ENCODE measurements at regions not wholly inside any gene's neighbourhood (a gene's known extent, or its start where the extent isn't known, plus 50 kb on each side); places are given as distances from the start of the nearest gene placed in this dataset.
A peak's percentile ranks its signal among the peaks of the same experiment; 100 is the strongest.

DNA sequence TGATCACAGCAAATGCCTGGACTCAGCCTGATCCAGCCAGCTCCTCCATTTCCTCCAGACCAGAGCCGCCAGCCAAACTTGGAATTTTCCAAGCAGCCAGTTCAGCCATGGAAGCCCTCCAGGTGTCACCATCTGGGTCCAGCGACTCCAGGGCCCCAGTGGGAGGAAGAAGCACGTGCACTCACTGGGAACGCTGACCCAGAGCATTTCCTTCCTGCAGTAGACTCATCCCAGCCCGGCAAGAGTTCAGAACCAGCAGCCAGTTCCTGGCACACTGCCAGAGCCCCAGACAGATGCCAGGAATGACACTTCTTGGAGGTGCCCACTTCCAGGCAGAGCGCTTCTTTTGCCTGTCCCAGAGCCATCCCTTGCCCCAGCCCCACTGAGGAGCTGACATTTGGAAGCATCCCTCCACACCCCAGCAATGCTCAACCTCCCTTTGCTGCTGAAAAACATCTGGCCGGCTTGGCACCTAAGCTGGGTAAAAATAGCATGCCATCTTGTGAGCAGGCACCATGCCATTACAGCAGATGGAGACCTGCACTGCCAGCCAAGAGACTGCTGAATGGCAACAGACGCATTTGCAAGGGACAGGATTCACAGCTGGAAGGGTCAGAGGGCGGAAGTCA, 460.3 kb upstream of the PROK2 start:
- Histone ChIP-seq H3K27ac (ENCODE audit: low read depth in 1 of 2, low read length in 1 of 2) (no peak overlapping the region), H3K9me3 (ENCODE audit: control insufficient read depth in 4 of 4, insufficient read depth in 3 of 4, low read length in 3 of 4) (no peaks in the 10 kb centered on the region), H3K27me3 (ENCODE audit: control insufficient read depth in 3 of 3, insufficient read depth in 3 of 3, low read length in 2 of 3) (no peaks in the 10 kb centered on the region), H3K36me3 (ENCODE audit: control insufficient read depth in 4 of 4, insufficient read depth in 4 of 4, low read length in 4 of 4) (no peaks in the 10 kb centered on the region), H3K4me1 (ENCODE audit: control insufficient read depth in 5 of 5, insufficient read depth in 5 of 5, low read length in 5 of 5) (peaks cover 0 to 28% (median 11%) of the 10 kb centered on the region in 5 donors), H3K9ac (ENCODE audit: insufficient read depth in 1 of 2, low read length in 2 of 2) (no peak overlapping the region), H3K4me3 (no peak overlapping the region)
- no peak for ATAC-seq (ENCODE audit: insufficient read depth, low FRiP score)
- TF ChIP-seq CTCF (IDR thresholded peaks at IDR 0.05; ENCODE audit: control extremely low read depth, extremely low read depth): no peak
- DNase-seq: peak; percentile 47 to 80 (median 75)
- 50 to 54% methylated on average over 9 of the region's 9 CpGs for WGBS, 2 donors

DNA sequence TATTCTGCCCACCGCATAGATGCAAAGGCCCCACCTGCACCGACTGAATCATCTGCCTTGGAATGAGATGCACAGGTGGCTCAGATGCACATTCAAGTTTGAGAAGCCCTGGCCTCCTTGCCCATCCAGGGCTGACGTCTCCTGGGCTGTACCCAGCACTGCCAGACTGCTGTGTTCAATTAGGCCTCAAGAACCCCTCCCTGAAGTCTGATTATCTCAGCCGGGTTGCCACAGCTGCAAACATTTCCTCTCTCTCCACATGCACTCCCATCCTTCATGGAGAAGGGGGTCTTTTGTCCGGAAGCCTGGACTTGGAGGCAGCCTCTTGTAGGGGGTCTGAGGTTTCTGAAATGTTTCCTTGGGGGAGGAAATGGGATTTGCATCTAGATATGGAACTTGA, 459.4 kb upstream of the PROK2 start:
- no peak for TF ChIP-seq CTCF (IDR thresholded peaks at IDR 0.05; ENCODE audit: control extremely low read depth, extremely low read depth)
- H3K4me1 ChIP-seq (ENCODE audit: control insufficient read depth in 5 of 5, insufficient read depth in 5 of 5, low read length in 5 of 5): peaks cover 0 to 28% (median 11%) of the 10 kb centered on the region in 5 donors
- whole genome bisulfite sequencing, 2 donors: 81 to 82% methylated on average over 5 of the region's 5 CpGs

GRCh38 chr3:72242326-72242725, 457.4 kb upstream of the PROK2 start:
- no peaks in the 10 kb centered on the region for H3K9me3 ChIP-seq (ENCODE audit: control insufficient read depth in 4 of 4, insufficient read depth in 3 of 4, low read length in 3 of 4)
- H3K4me1 ChIP-seq (ENCODE audit: control insufficient read depth in 5 of 5, insufficient read depth in 5 of 5, low read length in 5 of 5): peaks cover 0 to 36% (median 12%) of the 10 kb centered on the region in 5 donors
- no peak overlapping the region for H3K27ac ChIP-seq (ENCODE audit: low read depth in 1 of 2, low read length in 1 of 2)
- no peaks in the 10 kb centered on the region for H3K36me3 ChIP-seq (ENCODE audit: control insufficient read depth in 4 of 4, insufficient read depth in 4 of 4, low read length in 4 of 4)
- no peaks in the 10 kb centered on the region for H3K27me3 ChIP-seq (ENCODE audit: control insufficient read depth in 3 of 3, insufficient read depth in 3 of 3, low read length in 2 of 3)
- H3K9ac ChIP-seq (ENCODE audit: insufficient read depth in 1 of 2, low read length in 2 of 2): no peak overlapping the region
- ATAC-seq (ENCODE audit: insufficient read depth, low FRiP score) (no peak), DNase-seq (peak in 2 of 3 donors; percentile 51 to 57)
- TF ChIP-seq CTCF (IDR thresholded peaks at IDR 0.05; ENCODE audit: control extremely low read depth, extremely low read depth): no peak
- no peak overlapping the region for H3K4me3 ChIP-seq
- WGBS, 2 donors: 79 to 92% methylated on average over 2 of the region's 2 CpGs

More for the DNA sequence above, 459.4 kb upstream of the PROK2 start:
- DNase-seq (no peak), ATAC-seq (ENCODE audit: insufficient read depth, low FRiP score) (no peak)
- Histone ChIP-seq H3K36me3 (ENCODE audit: control insufficient read depth in 4 of 4, insufficient read depth in 4 of 4, low read length in 4 of 4) (no peaks in the 10 kb centered on the region), H3K27me3 (ENCODE audit: control insufficient read depth in 3 of 3, insufficient read depth in 3 of 3, low read length in 2 of 3) (no peaks in the 10 kb centered on the region), H3K27ac (ENCODE audit: low read depth in 1 of 2, low read length in 1 of 2) (no peak overlapping the region), H3K4me3 (no peak overlapping the region), H3K9me3 (ENCODE audit: control insufficient read depth in 4 of 4, insufficient read depth in 3 of 4, low read length in 3 of 4) (no peaks in the 10 kb centered on the region), H3K9ac (ENCODE audit: insufficient read depth in 1 of 2, low read length in 2 of 2) (no peak overlapping the region)

DNA sequence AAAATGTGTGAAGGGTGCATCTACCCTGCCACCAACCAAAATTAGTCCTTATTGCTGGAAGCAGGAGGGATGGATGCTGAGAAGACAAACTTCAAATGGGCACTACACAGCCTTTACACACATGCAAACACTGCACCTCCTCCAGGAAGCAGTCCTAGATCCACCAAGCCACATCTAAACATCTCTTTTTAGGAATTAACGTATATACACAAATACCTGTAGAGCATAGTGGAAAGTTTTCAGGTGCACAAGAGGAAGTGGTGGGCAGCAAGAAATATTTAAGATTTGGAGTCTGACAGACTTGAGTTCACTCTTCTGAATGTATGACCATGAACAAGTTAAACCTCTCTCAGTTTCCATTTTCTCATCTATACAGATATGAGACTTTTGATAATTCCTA, 456.6 kb upstream of the PROK2 start:
- WGBS, 2 donors: 89 to 94% methylated on average over 1 of the region's 1 CpG
- TF ChIP-seq CTCF (IDR thresholded peaks at IDR 0.05; ENCODE audit: control extremely low read depth, extremely low read depth): no peak
- no peak overlapping the region for H3K9ac ChIP-seq (ENCODE audit: insufficient read depth in 1 of 2, low read length in 2 of 2)

More for the DNA sequence above, 456.6 kb upstream of the PROK2 start:
- no peak overlapping the region for H3K4me3 ChIP-seq
- H3K27me3 ChIP-seq (ENCODE audit: control insufficient read depth in 3 of 3, insufficient read depth in 3 of 3, low read length in 2 of 3): no peaks in the 10 kb centered on the region
- ATAC-seq (ENCODE audit: insufficient read depth, low FRiP score): no peak
- H3K9me3 ChIP-seq (ENCODE audit: control insufficient read depth in 4 of 4, insufficient read depth in 3 of 4, low read length in 3 of 4): no peaks in the 10 kb centered on the region
- DNase-seq: no peak
- H3K36me3 ChIP-seq (ENCODE audit: control insufficient read depth in 4 of 4, insufficient read depth in 4 of 4, low read length in 4 of 4): no peaks in the 10 kb centered on the region
- H3K27ac ChIP-seq (ENCODE audit: low read depth in 1 of 2, low read length in 1 of 2): no peak overlapping the region
- peaks cover 0 to 37% (median 10%) of the 10 kb centered on the region in 5 donors for H3K4me1 ChIP-seq (ENCODE audit: control insufficient read depth in 5 of 5, insufficient read depth in 5 of 5, low read length in 5 of 5)
